T-helper 1 cell (primary cell): ENCODE measurements at regions not wholly inside any gene's neighbourhood (a gene's known extent, or its start where the extent isn't known, plus 50 kb on each side); places are given as distances from the start of the nearest gene placed in this dataset.
"Not testable (repeated sequence)": the region's sequence is repeated elsewhere in the genome, so short reads cannot be mapped to it uniquely, and the experiment has no call there.

ENCODE experiments used
- DNase-seq, 5 donors: peaks; one replicate each; pipeline ENCODE4 v3.0.0-alpha.2; 2012 to 2020

DNA sequence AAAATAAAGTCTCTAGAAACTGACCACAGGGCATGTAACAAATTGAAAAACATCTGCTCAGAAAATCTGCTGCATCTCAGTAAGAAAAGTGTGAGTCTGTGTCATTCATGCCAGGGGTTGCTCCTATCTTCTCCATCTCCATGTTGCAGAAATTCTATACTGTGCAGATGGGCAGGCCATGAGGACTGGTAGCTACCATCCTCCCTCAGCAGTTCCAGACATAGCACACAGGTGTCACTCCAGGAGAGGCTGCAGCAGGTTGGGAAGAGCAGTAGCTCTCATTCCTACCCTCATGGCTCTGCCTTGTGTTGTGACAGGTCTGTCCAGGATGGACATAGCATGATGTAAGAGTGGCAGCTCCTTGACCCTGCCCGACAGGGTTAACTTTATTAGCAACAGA, 173.4 kb downstream of the NDUFS4 start:
- no peak for DNase-seq

DNA sequence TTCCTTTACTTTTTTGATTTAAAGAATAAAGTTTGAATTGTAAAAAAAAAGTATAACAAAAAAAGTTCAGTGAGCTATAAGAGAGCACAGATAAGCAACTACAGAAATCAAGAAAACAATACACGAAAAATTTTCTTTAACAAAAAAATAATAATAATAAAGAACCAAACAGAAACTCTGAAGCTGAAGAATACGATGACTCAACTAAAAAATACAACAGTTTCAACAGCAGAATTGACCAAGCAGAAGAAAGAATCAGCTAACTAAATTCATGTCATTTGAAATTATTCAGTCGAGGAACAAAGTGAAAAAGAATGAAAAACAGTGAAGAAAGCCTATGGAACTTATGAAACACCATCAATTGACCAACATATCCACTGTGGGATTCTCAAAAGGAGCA, 177.7 kb downstream of the NDUFS4 start:
- DNase-seq = no peak

DNA sequence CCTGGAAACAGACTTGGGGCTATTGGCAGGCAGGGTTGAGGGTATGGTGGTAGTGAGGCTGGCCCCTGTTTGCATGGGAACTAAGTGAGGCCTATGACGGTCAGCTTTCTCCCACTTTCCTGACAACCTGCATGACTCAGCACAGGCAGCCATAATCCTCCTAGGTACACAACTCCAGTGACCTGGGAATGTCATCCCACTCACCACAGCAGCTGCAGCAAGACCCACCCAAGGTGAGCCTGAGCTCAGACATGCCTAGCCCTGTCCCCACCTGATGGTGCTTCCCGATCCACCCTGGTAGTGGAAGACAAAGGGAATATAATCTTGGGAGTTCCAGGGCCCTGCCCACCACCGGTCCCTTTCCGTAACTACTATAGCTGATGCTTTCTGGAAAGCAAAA, 178.7 kb downstream of the NDUFS4 start:
- DNase-seq = no peak

DNA sequence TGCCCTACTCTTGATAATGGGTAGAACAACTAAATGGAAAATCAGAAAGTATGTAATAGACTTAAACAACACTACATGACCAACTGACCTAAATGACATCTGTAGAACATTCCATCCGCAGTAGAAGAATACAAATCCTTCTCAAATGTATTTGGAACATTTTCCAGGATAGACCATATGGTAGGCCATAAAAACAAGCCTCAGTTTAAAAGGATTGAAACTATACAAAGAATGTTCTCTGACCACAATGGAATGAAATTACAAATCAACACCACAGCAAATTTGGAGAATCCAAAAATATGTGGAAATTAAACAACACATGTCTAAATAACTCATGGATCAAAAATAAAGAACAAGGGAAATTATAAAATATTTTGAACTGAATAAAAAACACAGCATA, 189.2 kb downstream of the NDUFS4 start:
- DNase-seq = no peak

DNA sequence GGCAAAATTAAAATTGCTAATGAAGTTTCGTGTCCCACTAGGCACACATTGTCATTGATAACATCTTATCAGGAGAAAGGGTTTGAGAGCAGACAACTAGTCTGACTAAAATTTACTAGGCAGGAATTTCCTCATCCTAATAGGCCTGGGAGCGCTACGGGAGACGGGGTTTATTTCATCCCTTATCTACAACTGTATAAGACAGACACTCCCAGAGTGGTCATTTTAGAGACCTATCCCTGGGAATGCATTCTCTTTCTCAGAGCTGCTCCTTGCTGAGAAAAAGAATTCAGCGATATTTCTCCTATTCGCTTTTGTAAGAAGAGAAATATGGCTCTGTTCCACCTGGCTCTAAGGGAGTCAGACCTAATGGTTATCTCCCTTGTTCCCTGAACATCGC, 191.8 kb downstream of the NDUFS4 start:
- DNase-seq = not testable (repeated sequence)

DNA sequence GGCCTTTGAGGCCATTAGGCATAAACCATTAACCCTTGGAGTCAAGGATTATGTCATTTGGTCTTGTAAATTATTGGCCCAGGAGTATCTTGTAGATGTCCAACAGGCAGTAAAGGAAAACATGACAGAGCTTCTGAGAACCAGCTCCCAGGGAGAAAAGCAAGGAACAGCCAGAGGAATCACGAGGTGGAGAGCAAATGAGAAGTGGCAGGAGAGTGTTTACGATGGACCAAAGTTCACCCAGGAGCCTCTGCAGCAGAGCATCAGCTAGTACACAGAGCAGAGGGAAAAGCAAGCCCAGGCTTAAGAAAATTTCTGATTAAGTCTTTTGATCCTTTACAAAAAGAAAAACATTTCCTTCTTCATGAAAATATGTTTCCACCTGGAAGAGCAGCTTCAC, 206.2 kb downstream of the NDUFS4 start:
- no peak for DNase-seq

DNA sequence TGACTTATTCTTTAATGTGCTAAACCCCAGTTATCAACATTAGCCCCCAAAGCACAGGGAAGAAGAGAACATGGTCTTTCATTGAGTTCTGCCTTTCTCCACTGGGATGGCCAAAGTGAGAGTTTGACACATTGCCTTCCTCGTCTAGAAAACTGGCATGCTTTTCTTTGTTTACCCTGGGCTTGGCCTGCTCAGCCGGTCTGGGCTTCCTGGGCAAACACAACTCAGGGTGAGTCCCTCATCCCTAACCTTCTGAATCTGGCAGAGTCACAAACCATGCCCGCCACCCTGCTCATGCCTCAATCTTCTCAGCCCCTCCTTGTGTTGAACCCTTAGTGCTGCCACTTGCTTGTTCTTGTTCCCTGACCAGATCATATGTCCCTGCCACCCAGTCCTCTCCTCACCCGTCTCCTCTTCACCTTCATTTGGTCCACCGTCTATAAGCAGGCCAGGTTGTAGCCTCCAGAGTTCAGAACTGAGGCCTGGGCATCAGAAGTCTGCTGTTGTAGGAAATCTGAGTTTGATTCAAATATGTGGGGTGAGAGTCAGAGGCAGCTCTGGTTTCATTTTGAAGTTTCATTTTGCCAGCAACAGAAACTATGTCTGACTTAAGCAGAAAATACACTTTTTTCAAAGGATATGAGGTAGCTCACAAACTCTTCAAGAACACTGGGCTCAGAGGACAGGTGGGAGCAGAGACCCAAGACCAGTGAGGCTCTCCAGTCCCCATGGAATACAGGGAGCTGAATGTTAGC, 217.6 kb downstream of the NDUFS4 start:
- DNase-seq = peak in 1 of 5 donors; percentile 46

DNA sequence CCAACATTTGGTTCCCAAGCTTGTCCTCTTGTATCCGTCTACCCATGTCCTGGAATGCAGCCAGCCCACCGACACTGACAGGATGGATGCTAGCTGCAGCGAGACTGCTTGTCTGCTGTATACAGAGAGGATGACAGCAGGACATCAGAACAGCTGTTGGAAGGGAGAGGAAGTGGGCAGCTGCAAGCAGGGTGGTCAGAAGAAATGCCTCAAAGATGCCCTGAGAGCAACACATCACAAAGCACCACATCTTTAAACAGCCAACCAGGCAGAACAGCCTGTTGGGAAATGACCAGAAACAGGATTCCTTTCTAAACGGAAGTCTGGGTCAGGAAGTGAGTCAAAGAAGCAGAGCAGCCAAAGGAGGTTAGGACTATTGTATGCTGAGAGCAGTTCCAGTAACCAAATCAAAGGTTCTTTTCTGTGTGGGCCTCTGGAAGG, 219.1 kb downstream of the NDUFS4 start:
- peak in 1 of 5 donors; percentile 63 for DNase-seq

DNA sequence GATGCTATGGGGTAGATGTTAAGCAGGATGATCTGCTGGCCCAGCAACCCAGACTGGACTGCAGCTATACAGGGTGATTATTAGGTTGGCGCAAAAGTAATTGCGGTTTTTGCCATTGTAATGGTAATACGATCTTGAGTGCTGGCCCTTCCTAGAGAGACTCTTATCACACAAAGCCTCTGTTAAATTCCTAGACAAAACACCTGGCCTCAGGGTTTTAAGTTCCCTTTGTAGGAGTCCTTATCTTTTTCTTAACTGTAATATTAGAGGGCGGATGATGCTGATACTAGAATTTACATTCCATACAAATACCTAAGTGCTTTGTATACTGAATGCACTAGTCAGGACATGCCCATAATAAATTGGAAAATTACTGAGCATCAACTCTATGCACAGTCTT, 222.2 kb downstream of the NDUFS4 start:
- DNase-seq = no peak

DNA sequence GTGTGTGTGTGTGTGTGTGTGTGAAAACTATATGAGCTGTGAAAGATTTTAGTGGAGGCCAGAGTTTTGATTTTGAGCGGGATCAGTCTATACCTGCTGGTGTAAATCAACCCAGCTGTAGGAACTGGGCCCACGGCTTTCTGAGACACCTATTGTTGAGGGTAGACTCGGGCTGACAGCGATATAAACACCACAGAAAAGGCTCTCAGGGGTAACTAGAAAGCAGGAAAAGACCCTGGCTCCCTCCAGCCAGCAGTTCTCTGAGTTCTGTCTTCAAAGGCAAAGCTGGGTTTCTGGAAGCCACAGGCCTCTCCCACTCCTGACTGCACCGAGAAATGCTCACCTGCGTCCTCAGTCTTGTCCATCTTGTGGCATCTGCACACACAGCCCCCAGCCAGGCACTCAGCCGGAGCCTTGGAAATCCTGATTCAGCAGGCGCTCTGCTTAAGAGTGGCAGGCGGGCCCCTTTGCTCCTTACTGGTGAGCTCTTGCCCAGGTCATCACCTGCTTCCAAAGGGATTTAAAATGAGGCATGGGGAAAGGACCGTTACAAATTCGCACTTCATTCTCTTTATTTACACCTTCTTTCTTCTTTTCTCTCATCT, 223.3 kb downstream of the NDUFS4 start:
- no peak for DNase-seq

DNA sequence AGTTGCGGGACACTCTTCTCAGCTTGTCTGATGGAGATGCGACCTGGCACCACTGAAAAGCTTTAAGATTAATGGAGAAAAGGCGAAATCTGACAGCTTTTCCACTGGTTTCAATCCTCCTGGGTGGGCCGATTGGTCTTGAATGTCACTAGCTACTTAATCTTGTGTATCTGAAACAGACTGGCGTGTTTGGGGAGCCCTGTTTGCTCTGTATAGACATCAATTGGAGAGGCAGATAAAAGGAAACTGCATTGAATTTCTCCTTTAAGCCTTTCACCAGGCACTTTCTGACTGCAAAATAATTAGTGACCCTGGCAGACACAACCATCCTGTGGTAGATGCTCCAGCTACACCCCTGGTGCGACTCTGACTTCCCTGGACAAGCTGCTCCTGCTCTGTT, 224.2 kb downstream of the NDUFS4 start:
- no peak for DNase-seq

DNA sequence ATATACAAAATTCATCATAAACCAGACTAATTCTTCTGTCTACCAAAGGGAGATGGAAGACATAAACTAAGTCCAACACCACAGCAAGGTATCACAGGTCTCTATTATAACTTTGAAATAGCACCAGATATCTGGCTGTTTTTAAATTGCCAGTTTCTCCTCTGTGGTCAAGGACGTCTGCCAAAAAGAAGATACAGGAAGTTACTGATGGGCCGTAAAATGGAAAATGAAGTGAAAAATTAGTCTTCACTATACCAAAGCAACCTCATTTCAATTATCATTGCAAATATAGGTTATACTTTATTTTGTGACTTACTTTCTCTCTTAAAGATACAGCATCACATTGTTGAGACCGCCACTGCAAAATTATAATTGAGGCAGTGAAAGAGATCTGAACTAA, 225.5 kb downstream of the NDUFS4 start:
- DNase-seq = no peak

DNA sequence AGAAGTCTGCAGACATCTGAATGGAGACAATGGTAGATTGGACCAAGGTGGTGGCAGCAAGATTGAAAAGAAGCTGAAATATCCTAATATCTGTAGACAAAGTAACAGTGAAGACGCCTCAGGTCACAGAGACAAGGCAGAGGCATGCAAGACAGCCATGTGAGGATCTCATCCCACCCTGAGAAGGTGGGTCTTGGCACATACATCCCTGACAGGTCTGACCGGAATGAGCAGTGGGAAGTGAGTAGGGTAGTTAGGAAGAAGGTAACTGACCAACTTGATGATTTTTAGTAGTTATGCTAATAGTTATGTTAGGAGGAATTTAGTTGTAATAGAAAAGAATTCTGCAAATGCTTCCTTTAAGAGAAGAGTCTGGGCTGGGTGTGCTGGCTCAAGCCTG, 229.6 kb downstream of the NDUFS4 start:
- no peak for DNase-seq

DNA sequence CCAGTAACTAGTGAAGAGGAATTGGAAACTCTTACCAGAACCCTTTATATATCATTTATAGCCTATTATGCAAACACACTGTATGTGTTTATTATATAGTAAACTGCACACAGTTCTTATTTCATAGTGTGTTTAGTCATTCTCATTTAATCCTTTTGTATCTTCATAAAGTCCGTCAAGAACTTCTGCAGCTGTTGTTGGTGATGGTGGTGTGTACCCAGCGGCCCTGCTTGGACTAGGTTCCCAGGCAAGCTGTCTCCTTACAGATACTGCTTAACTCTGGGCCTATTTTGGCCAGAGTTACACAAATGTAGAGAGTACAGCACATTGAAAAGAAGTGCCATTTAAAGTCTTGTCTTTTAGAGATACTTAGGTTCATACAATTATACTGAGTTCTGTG, 231.9 kb downstream of the NDUFS4 start:
- DNase-seq = no peak

DNA sequence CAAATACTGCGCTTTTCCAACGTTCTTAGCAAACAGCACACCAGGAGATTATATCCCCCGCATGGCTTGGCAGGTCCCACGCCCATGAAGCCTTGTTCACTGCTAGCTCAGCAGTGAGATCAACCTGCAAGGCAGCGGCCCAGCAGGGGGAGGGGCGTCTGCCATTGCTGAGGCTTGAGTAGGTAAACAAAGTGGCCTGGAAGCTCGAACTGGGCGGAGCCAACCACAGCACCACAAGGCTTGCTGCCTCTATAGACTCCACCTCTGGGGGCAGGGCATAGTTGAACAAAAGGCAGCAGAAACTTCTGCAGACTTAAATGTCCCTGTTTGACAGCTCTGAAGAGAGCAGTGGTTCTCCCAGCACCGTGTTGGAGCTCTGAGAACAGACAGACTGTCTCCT, 239.2 kb downstream of the NDUFS4 start:
- not testable (repeated sequence) for DNase-seq

DNA sequence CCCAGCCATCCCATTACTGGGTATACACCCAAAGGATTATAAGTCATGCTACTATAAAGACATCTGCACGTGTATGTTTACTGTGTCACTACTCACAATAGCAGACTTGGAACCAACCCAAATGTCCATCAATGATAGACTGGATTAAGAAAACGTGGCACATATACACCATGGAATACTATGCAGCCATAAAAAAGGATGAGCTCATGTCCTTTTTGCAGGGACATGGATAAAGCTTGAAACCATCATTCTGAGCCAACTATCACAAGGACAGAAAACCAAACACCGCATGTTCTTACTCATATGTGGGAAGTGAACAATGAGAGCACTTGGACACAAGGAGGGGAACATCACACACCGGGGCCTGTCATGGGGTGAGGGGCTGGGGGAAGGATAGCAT, 248.0 kb downstream of the NDUFS4 start:
- DNase-seq = not testable (repeated sequence)

DNA sequence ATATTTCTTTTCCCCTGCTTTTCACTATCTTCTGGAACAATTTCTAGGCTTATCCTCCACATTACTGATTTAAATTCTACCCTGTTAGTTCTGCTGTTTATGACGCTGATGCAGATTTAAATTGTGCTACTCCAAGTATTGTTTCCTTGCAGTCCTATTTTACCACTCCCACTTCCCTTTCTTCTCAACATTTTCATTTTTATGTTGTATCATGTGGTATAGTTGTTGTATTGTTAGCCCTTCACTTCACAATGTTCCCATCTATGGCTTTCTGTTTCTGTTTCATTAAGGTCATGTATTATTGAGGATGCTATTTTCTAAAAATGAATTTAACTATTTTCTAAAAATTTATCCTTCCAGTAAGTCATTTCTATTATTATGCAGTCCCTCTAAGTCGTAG, 254.4 kb downstream of the NDUFS4 start:
- DNase-seq = no peak

DNA sequence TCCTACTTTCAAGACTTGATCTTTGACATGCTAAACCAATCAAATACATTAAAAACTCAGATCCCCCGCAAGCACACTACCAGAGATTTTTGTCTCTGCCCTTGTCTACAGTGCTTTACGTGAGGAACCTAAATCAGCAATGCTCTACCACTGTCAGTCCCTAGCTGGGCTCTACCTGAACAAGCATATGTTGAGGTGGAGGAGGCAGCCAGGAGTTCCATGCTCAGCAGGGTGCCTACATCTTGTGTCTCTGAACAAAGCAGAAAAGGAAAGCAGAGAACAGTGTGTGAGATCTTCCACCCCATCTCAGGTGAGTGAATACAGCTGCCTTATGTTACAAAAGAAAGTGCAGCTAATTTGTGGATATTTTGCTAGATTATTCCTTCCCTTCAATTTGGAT, 255.0 kb downstream of the NDUFS4 start:
- no peak for DNase-seq

DNA sequence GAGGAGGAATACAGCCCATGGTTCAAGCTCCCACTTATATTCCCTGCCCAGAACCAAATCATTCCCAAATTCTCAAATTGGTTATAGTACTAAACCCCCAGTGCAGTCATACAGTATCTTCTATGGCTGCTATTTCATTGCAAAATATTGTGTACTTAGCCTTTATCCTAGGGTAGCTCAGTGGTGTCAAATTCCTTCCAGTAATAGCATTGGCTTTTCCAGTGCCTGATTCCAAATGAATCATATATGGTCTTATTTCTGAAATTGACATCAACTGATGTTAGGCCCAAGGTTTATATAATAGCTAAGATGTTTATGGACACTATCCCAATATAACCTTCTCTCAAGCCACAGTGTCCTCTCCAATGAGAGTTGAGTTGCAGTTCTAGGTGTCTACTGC, 256.7 kb downstream of the NDUFS4 start:
- DNase-seq = no peak

DNA sequence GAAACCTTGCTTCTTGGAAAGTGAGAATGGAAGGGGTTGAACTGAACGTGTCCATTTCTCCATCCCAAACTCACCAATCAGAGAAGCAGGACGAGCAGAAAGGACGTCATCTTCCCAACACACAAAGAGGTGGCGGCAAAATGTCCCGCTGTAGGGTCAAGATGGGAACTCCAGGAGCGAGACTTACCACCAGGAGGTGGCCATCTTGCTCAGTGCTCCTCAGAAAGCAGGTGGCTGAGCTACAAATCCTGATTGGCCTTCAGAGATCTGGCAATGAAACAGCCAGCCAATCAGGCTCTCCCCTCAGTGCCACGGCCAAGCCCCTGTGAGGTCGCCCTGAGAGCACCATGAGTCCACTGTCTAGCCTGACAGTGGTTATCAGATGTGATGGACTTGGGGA, 259.0 kb downstream of the NDUFS4 start:
- no peak for DNase-seq

DNA sequence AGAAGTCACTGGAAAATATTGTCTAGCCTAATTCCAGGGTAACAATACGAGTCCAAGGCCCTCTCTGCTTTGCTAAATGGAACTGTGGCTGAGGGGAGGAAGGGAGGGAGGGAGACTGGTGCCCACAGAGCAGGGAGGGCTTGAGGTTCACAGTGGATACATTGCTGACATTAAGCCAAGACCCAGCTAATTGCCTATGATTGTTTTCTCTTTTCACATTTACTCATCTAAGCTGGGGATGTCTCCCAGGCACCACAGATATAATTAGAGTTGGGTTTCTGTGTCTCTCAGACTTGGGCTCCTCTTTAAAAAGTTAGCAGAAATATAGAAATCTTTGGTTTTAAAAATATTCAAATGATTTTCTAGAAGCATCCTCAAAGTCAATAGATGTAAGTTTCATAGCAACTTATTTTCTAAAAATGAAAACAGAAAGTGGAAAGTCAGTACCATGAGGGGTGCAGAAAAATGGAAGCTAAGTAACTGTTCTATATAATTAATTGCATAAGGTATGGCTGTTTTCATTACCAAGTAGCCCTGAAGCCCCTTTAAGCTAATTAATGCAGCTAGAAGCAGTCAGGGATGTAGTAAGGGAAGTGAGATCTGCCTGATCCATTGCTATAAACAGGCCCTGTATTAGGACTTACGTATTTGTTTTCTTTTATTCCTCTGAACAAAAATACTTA, 259.8 kb downstream of the NDUFS4 start:
- DNase-seq = no peak

DNA sequence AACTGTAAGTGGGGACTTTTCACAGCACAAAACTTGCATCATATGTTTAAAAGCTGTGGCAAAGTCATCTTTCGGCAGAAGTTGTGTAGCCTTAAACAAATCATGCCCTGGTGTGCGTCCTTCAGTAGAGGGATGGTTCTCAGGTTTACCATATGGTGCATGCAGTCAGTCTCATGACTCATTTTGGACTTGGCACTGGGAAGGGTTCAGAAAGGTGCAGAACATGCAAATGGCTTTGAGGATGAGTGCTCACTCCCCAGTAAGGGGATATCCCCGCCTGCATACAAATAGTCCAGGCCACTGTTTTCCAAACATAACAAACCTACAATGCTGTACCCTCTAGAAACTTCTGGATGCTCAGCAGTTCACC, 260.3 kb downstream of the NDUFS4 start:
- DNase-seq = no peak

DNA sequence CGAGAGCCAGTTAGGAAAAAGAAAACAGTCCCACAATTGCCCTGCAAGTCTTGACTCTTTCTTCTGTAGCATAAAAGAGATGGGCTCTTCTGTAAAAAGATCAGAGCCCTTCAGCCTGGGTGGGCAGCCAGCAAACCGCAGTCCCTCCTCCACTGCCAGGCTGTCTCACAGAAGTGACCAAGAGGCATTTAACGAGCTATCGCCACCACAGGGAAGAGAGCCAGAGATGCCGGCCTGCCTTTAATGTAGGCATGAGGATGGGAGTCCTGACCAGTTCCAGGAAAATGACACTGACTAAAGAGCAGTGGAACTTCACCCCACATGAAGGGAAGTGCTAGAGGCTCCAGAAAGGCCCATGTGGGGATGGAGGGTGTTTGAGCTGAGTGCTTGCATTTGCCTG, 264.6 kb downstream of the NDUFS4 start:
- no peak for DNase-seq

DNA sequence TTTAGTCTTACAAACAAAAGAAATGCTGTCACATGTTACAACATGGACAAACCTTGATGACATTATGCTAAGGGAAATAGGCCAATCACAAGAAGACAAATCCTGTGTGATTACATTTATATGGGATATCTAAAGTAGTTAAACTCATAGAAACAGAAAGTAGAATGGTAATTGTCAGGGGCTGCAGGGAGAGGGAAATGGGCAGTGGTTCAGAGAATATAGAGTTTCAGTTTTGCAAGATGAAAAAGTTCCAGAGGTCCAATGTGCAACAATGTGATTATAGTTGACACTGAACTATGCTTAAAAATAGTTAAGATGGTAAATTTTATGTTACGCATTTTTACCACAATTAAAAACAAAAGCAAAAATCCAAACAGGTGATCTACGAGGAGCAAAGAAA, 265.5 kb downstream of the NDUFS4 start:
- no peak for DNase-seq
